ENCODE measurements at regions not wholly inside any gene's neighbourhood (a gene's known extent, or its start where the extent isn't known, plus 50 kb on each side); places are given as distances from the start of the nearest gene placed in this dataset.

DNA sequence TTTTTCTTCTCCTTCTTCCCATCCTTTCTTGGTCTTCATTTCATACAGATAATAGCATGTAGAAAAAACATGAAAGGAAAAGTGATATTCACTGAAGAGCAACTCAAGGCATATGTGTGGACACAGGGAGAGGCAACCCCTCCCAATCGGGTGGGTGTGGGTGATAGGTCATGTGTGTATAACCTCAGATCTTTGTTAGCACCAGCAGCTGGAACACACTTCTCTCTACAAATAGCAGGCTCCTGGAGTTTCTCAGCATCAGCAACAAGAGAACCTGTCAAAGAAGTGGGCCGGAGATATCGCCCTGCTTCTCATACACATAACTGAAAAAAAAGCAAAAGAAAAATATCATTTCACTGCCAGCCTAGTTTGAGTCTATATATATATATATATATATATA is 426.4 kb downstream of the DTWD2 start:
- H3K4me2 ChIP-seq (ENCODE audit: low read length): no peak overlapping the region
- no peak for TF ChIP-seq CTCF (IDR thresholded peaks at IDR 0.05; ENCODE audit: low read depth, low read length)
- TF ChIP-seq EZH2phosphoT487 (IDR thresholded peaks at IDR 0.05; ENCODE audit: low read depth): no peak
- no peaks in the 10 kb centered on the region for H3K79me2 ChIP-seq (ENCODE audit: low read length)
- no peaks in the 10 kb centered on the region for H4K20me1 ChIP-seq (ENCODE audit: insufficient read depth, low read length)
- H3K36me3 ChIP-seq (replicated peaks; ENCODE audit: low read depth, low read length): no peaks in the 10 kb centered on the region
- H3K4me3 ChIP-seq (ENCODE audit: low read length): no peak overlapping the region
- H3K4me1 ChIP-seq (ENCODE audit: low read length): peaks cover 3% of the 10 kb centered on the region
- H3K9ac ChIP-seq (ENCODE audit: low read length): no peak overlapping the region
- no peak overlapping the region for H2AFZ ChIP-seq (ENCODE audit: low read depth, low read length)
- no peaks in the 10 kb centered on the region for H3K9me3 ChIP-seq (ENCODE audit: insufficient read depth, low read length)
- H3K27me3 ChIP-seq (ENCODE audit: low read depth, low read length): no peaks in the 10 kb centered on the region
- no peak overlapping the region for H3K27ac ChIP-seq (ENCODE audit: low read length)

DNA sequence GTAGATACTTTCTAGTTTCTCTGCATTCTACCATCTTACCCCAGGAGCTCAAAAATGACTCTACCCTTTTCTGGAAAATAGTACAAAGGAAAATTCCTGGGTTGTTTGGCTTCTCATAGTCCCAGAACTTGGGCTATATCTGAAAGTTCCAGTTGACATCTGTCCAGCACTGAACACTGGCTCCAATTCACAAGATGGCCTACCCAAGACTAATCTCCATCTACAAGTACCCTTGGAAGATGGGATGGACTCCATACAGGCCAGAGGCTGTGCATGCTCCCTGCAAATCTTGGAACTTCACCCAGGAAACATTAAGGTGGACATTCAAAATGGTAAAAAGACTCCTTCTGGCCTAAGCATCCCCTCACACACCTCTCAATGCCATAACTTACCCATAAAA is 427.1 kb downstream of the DTWD2 start:
- TF ChIP-seq CTCF (IDR thresholded peaks at IDR 0.05; ENCODE audit: low read depth, low read length) (no peak), EZH2phosphoT487 (IDR thresholded peaks at IDR 0.05; ENCODE audit: low read depth) (no peak)
- H3K4me3 ChIP-seq (ENCODE audit: low read length): no peak overlapping the region
- no peaks in the 10 kb centered on the region for H3K9me3 ChIP-seq (ENCODE audit: insufficient read depth, low read length)
- no peaks in the 10 kb centered on the region for H3K79me2 ChIP-seq (ENCODE audit: low read length)
- no peak overlapping the region for H3K4me2 ChIP-seq (ENCODE audit: low read length)
- H2AFZ ChIP-seq (ENCODE audit: low read depth, low read length): no peak overlapping the region
- no peaks in the 10 kb centered on the region for H3K36me3 ChIP-seq (replicated peaks; ENCODE audit: low read depth, low read length)
- H3K27me3 ChIP-seq (ENCODE audit: low read depth, low read length): no peaks in the 10 kb centered on the region
- H3K4me1 ChIP-seq (ENCODE audit: low read length): peaks cover 10% of the 10 kb centered on the region
- no peak overlapping the region for H3K9ac ChIP-seq (ENCODE audit: low read length)
- H3K27ac ChIP-seq (ENCODE audit: low read length): no peak overlapping the region
- no peaks in the 10 kb centered on the region for H4K20me1 ChIP-seq (ENCODE audit: insufficient read depth, low read length)

GRCh38 chr5:118558871-118559270 is 429.5 kb downstream of the DTWD2 start:
- Histone ChIP-seq H4K20me1 (ENCODE audit: insufficient read depth, low read length) (no peaks in the 10 kb centered on the region), H3K4me2 (ENCODE audit: low read length) (no peak overlapping the region), H3K4me1 (ENCODE audit: low read length) (peaks cover 27% of the 10 kb centered on the region), H3K27ac (ENCODE audit: low read length) (no peak overlapping the region), H3K36me3 (replicated peaks; ENCODE audit: low read depth, low read length) (no peaks in the 10 kb centered on the region), H2AFZ (ENCODE audit: low read depth, low read length) (no peak overlapping the region), H3K9ac (ENCODE audit: low read length) (no peak overlapping the region), H3K79me2 (ENCODE audit: low read length) (no peaks in the 10 kb centered on the region), H3K4me3 (ENCODE audit: low read length) (no peak overlapping the region), H3K9me3 (ENCODE audit: insufficient read depth, low read length) (no peaks in the 10 kb centered on the region), H3K27me3 (ENCODE audit: low read depth, low read length) (no peaks in the 10 kb centered on the region)
- TF ChIP-seq EZH2phosphoT487 (IDR thresholded peaks at IDR 0.05; ENCODE audit: low read depth): no peak
- no peak for TF ChIP-seq CTCF (IDR thresholded peaks at IDR 0.05; ENCODE audit: low read depth, low read length)

DNA sequence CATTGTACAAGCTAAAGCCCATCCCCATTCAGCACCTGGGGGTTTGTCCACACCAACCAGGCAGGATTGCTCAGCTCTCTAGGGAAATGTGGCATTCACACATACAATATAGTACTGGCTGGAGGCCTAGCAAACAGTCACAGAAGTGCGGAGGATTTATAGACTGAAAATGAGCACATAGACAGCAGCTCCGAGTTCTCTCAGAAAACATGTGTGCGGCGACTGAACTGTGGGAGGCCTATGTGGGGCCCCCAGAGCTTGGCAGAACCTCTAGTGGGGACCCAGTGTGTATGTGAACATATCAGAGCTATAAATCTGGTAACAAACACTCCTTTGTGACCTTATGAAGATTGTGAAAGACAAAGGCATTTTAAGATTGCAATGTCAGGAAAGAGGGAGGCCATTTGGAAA is 431.1 kb downstream of the DTWD2 start:
- Histone ChIP-seq H2AFZ (ENCODE audit: low read depth, low read length) (no peak overlapping the region), H3K4me3 (ENCODE audit: low read length) (no peak overlapping the region), H3K27me3 (ENCODE audit: low read depth, low read length) (no peaks in the 10 kb centered on the region), H3K9ac (ENCODE audit: low read length) (no peak overlapping the region), H3K4me2 (ENCODE audit: low read length) (no peak overlapping the region), H3K79me2 (ENCODE audit: low read length) (no peaks in the 10 kb centered on the region), H4K20me1 (ENCODE audit: insufficient read depth, low read length) (no peaks in the 10 kb centered on the region), H3K4me1 (ENCODE audit: low read length) (peaks cover 32% of the 10 kb centered on the region), H3K27ac (ENCODE audit: low read length) (no peak overlapping the region), H3K36me3 (replicated peaks; ENCODE audit: low read depth, low read length) (no peaks in the 10 kb centered on the region), H3K9me3 (ENCODE audit: insufficient read depth, low read length) (no peaks in the 10 kb centered on the region)
- TF ChIP-seq EZH2phosphoT487 (IDR thresholded peaks at IDR 0.05; ENCODE audit: low read depth) (no peak), CTCF (IDR thresholded peaks at IDR 0.05; ENCODE audit: low read depth, low read length) (no peak)

Measured in OCI-LY3 (cell line).